Uterus (tissue), 2 donors: ENCODE measurements at regions not wholly inside any gene's neighbourhood (a gene's known extent, or its start where the extent isn't known, plus 50 kb on each side); places are given as distances from the start of the nearest gene placed in this dataset.

Experiments
- POLR2A ChIP-seq, 2 donors: fragments of 450-650 bp; IDR thresholded peaks; one replicate each; pipeline ENCODE4 v1.6.1; 2016; ENCODE audit warnings: antibody characterized with exemption in 2 of 2, mild to moderate bottlenecking in 1 of 2, moderate library complexity in 1 of 2
- TF ChIP-seq, protein P1 (sequence below), 4 experiments: fragments of 200-600 bp in 2 of 4; fragments of 450-650 bp in 2 of 4; sonication (generic) in 2 of 4; IDR thresholded peaks; one replicate each; pipeline ENCODE4 v1.5.1; 2016 to 2019; ENCODE audit warnings: antibody characterized with exemption in 4 of 4, mild to moderate bottlenecking in 2 of 4, moderate library complexity in 1 of 4

DNA sequence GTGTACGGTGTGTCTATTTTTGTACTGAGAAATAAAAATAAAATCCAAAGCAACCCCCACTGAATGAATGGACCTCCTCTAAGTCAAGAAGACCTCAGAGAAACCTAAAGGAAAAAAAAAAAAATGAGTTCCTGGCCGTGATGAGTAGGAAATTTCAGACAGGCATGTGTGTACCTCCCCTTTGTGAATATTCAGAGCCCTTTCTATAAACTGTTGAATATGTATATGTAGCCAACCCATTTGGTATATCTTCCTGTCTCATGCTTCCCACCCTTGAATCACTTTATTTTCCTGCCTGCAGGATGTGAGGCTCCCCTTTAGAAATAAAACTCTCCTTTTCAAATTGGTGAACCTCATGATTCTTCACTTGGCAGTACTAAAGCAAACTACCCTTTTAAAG lies 887.8 kb upstream of the NCAM2 start:
- TF ChIP-seq, protein P1, sequence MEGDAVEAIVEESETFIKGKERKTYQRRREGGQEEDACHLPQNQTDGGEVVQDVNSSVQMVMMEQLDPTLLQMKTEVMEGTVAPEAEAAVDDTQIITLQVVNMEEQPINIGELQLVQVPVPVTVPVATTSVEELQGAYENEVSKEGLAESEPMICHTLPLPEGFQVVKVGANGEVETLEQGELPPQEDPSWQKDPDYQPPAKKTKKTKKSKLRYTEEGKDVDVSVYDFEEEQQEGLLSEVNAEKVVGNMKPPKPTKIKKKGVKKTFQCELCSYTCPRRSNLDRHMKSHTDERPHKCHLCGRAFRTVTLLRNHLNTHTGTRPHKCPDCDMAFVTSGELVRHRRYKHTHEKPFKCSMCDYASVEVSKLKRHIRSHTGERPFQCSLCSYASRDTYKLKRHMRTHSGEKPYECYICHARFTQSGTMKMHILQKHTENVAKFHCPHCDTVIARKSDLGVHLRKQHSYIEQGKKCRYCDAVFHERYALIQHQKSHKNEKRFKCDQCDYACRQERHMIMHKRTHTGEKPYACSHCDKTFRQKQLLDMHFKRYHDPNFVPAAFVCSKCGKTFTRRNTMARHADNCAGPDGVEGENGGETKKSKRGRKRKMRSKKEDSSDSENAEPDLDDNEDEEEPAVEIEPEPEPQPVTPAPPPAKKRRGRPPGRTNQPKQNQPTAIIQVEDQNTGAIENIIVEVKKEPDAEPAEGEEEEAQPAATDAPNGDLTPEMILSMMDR (IDR thresholded peaks at IDR 0.05): no peak
- TF ChIP-seq POLR2A (IDR thresholded peaks at IDR 0.05): no peak
